ENCODE measurements at regions not wholly inside any gene's neighbourhood (a gene's known extent, or its start where the extent isn't known, plus 50 kb on each side); places are given as distances from the start of the nearest gene placed in this dataset.

GRCh38 chr10:62648921-62649320 is 155.6 kb upstream of the ADO start:
- Mint-ChIP-seq H3K27me3 (no peaks in the 10 kb centered on the region), H3K4me3 (no peak overlapping the region), H3K4me1 (peaks cover 7% of the 10 kb centered on the region), H3K9me3 (no peaks in the 10 kb centered on the region), H3K27ac (ENCODE audit: low read depth) (no peak overlapping the region), H3K36me3 (ENCODE audit: insufficient read depth) (peaks cover 2% of the 10 kb centered on the region)
- no peak for ATAC-seq (replicated peaks; ENCODE audit: extremely low read depth, poor library complexity, severe bottlenecking)
- DNase-seq (ENCODE audit: low spot score in 2 of 2): no peak

DNA sequence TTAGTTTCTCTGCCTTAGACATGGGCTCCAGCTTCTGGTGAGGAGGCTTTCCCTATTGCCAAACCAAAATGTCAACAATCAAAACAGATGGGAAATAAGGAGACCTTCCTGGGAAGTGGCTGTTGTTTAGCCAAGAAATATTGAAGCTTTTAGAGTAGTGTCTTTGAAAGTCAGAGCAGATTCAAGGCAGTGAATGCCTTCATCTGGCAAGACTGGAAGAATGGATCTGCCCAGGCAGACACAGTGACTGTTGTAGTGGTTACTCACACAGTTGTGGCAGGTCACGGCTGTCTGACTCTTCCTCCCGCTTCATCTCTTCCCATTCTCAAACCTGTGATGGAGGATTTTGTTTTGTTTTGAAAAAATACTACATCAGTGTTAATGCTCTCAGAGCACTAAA is 154.1 kb upstream of the ADO start:
- Mint-ChIP-seq H3K4me3 (no peak overlapping the region), H3K27ac (ENCODE audit: low read depth) (no peak overlapping the region), H3K36me3 (ENCODE audit: insufficient read depth) (peaks cover 2% of the 10 kb centered on the region), H3K4me1 (peaks cover 7% of the 10 kb centered on the region), H3K9me3 (no peaks in the 10 kb centered on the region), H3K27me3 (no peaks in the 10 kb centered on the region)
- ATAC-seq (replicated peaks; ENCODE audit: extremely low read depth, poor library complexity, severe bottlenecking) (no peak), DNase-seq (ENCODE audit: low spot score in 2 of 2) (no peak)

DNA sequence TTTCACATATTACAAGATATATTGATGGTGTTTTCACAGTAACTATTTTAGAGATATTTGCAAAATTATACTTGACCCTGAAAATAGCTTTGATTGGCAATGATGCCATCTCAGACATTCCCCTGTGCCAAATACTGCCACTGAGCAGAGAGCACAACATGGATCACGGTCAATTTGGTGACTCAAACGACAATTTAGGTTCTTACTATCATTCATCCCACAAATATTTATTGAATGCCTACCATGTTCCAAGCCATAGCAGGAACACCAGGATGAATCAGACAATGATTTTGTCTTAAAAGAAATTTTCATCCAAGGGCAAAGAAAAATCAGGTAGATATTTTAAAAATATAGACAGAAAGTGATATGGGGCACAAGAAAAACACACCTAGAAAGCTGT is 153.2 kb upstream of the ADO start:
- Mint-ChIP-seq H3K4me1 (peaks cover 7% of the 10 kb centered on the region), H3K36me3 (ENCODE audit: insufficient read depth) (peaks cover 2% of the 10 kb centered on the region), H3K27me3 (no peaks in the 10 kb centered on the region), H3K27ac (ENCODE audit: low read depth) (no peak overlapping the region), H3K4me3 (no peak overlapping the region), H3K9me3 (no peaks in the 10 kb centered on the region)
- ATAC-seq (replicated peaks; ENCODE audit: extremely low read depth, poor library complexity, severe bottlenecking): no peak
- no peak for DNase-seq (ENCODE audit: low spot score in 2 of 2)

- Mint-ChIP-seq H3K4me3 (no peak overlapping the region), H3K4me1 (peaks cover 7% of the 10 kb centered on the region), H3K36me3 (ENCODE audit: insufficient read depth) (peaks cover 2% of the 10 kb centered on the region), H3K27ac (ENCODE audit: low read depth) (no peak overlapping the region), H3K27me3 (no peaks in the 10 kb centered on the region), H3K9me3 (no peaks in the 10 kb centered on the region)
- DNase-seq (ENCODE audit: low spot score in 2 of 2) (no peak), ATAC-seq (replicated peaks; ENCODE audit: extremely low read depth, poor library complexity, severe bottlenecking) (no peak)
These were observed 152.4 kb upstream of the ADO start for GRCh38 chr10:62652114-62652513.

DNA sequence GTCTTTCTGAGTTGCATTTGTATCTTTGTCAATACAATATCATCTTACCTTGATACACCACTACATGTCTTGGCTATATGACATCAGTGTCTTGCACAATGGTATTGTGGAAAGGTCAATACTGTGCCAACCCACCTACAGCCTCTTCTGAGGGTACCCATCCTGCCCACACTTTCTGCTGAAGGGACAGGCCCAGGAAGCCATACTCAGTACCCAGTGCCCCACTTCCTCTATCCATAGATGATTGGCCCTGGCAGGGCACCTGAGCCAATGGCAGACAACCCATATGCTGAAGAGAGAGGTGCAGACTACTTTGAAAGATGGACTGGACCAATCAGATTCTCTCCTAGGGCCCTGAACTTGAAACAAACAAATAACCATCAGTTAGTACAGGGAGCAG is 152.0 kb upstream of the ADO start:
- ATAC-seq (replicated peaks; ENCODE audit: extremely low read depth, poor library complexity, severe bottlenecking) (no peak), DNase-seq (ENCODE audit: low spot score in 2 of 2) (no peak)
- Mint-ChIP-seq H3K27me3 (no peaks in the 10 kb centered on the region), H3K4me3 (no peak overlapping the region), H3K27ac (ENCODE audit: low read depth) (no peak overlapping the region), H3K4me1 (peaks cover 6% of the 10 kb centered on the region), H3K9me3 (no peaks in the 10 kb centered on the region), H3K36me3 (ENCODE audit: insufficient read depth) (peaks cover 2% of the 10 kb centered on the region)

GRCh38 chr10:62653254-62653653 is 151.3 kb upstream of the ADO start:
- no peak for ATAC-seq (replicated peaks; ENCODE audit: extremely low read depth, poor library complexity, severe bottlenecking)
- Mint-ChIP-seq H3K36me3 (ENCODE audit: insufficient read depth) (no peaks in the 10 kb centered on the region), H3K27ac (ENCODE audit: low read depth) (no peak overlapping the region), H3K4me1 (no peaks in the 10 kb centered on the region), H3K4me3 (no peak overlapping the region), H3K9me3 (no peaks in the 10 kb centered on the region), H3K27me3 (no peaks in the 10 kb centered on the region)
- no peak for DNase-seq (ENCODE audit: low spot score in 2 of 2)

GRCh38 chr10:62654966-62655336 is 149.6 kb upstream of the ADO start:
- H3K4me1 Mint-ChIP-seq: peaks cover 12% of the 10 kb centered on the region
- no peaks in the 10 kb centered on the region for H3K27me3 Mint-ChIP-seq

DNA sequence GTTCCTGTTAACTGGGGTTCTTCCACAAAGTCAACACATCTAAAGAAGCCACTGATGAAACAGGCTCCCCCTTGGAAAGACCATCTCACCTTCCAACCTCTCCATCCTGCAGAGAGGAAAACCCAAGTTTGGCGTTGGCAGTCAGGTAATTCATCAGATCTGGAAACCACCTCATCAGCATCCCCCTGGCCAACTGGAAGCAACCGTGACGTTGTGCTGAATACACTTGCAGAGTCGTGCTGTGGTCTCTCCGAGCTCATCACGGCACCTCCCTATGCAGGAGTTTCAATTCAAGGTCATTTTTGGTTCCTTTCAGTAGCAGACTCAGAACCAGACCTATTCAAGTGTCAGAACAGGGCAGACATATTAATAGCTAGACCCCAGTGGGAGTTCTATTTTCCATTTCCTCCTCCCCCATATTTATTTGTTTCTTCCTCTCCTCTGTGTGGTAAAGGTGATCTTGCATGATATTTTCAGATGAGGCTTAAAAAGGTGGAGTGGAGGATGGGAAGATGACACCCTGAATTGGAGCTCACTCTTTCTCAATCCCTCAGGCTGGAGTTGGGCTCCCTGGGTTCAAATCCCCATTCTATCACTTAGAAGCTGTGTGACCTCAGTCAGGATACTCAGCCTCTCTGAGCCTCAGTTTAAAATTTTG is 149.1 kb upstream of the ADO start:
- H3K9me3 Mint-ChIP-seq: no peaks in the 10 kb centered on the region
- H3K4me1 Mint-ChIP-seq: peaks cover 15% of the 10 kb centered on the region
- no peak overlapping the region for H3K27ac Mint-ChIP-seq (ENCODE audit: low read depth)
- DNase-seq (ENCODE audit: low spot score in 2 of 2) (no peak), ATAC-seq (replicated peaks; ENCODE audit: extremely low read depth, poor library complexity, severe bottlenecking) (no peak)
- no peak overlapping the region for H3K4me3 Mint-ChIP-seq
- no peaks in the 10 kb centered on the region for H3K27me3 Mint-ChIP-seq
- H3K36me3 Mint-ChIP-seq (ENCODE audit: insufficient read depth): no peaks in the 10 kb centered on the region

More at GRCh38 chr10:62654966-62655336, 149.6 kb upstream of the ADO start:
- ATAC-seq (replicated peaks; ENCODE audit: extremely low read depth, poor library complexity, severe bottlenecking) (no peak), DNase-seq (ENCODE audit: low spot score in 2 of 2) (no peak)
- no peak overlapping the region for H3K27ac Mint-ChIP-seq (ENCODE audit: low read depth)
- no peaks in the 10 kb centered on the region for H3K36me3 Mint-ChIP-seq (ENCODE audit: insufficient read depth)
- H3K4me3 Mint-ChIP-seq: no peak overlapping the region
- no peaks in the 10 kb centered on the region for H3K9me3 Mint-ChIP-seq

DNA sequence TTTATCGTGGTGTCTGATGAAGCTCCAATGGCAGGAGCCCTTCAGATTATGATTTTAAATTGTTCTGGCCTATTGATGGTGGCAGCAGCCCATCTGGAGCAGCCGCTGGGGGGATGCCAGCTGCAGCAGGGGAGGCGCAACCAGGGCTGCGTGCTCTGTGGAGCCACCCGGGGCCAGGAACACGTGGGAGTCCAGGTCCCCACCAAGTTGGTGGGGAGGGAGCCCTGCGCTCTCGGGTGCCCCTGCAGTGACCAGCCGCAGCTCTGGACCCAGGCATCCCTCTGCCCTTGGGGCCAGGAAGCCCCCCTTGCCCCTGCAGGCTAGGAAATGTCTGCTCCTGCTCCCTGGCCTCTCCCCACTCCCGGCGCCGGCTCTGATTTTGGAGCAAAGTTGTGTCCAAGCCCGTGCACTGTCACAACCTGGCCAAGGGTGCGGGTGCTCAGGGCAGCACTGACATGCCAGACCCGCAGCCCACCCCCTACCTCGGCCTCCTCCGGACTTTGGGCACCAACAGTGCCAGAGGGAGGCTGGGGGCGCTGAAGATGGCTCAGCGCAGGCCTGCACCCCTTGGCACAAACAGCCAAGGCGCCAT is 147.2 kb upstream of the ADO start:
- no peak overlapping the region for H3K4me3 Mint-ChIP-seq
- no peaks in the 10 kb centered on the region for H3K9me3 Mint-ChIP-seq
- no peak overlapping the region for H3K27ac Mint-ChIP-seq (ENCODE audit: low read depth)
- no peaks in the 10 kb centered on the region for H3K36me3 Mint-ChIP-seq (ENCODE audit: insufficient read depth)
- ATAC-seq (replicated peaks; ENCODE audit: extremely low read depth, poor library complexity, severe bottlenecking) (no peak), DNase-seq (ENCODE audit: low spot score in 2 of 2) (no peak)
- peaks cover 15% of the 10 kb centered on the region for H3K4me1 Mint-ChIP-seq
- H3K27me3 Mint-ChIP-seq: no peaks in the 10 kb centered on the region

DNA sequence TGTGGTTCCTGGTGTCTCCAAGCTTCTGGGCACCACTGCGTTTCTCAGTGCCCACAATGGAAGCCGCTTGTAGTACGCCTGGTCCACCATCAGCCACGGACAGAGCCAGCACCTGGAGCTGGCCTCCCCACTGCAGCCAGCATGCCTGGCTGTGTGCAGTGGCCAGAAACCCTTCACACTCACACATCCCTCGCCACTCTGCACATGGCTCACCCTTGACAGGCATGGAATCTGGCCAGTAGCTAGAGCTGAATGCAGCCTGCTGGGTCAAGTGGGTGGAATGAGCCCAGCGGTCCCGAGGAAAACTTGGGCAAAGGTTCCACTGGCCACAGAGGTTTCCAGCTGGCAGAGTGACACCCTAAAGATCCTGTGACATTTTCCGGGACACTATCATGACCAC is 146.0 kb upstream of the ADO start:
- Mint-ChIP-seq H3K4me3 (no peak overlapping the region), H3K27ac (ENCODE audit: low read depth) (no peak overlapping the region), H3K9me3 (no peaks in the 10 kb centered on the region), H3K27me3 (no peaks in the 10 kb centered on the region), H3K4me1 (peaks cover 15% of the 10 kb centered on the region), H3K36me3 (ENCODE audit: insufficient read depth) (no peaks in the 10 kb centered on the region)
- no peak for DNase-seq (ENCODE audit: low spot score in 2 of 2)
- no peak for ATAC-seq (replicated peaks; ENCODE audit: extremely low read depth, poor library complexity, severe bottlenecking)

- Mint-ChIP-seq H3K9me3 (no peaks in the 10 kb centered on the region), H3K4me3 (no peak overlapping the region), H3K27ac (ENCODE audit: low read depth) (no peak overlapping the region), H3K36me3 (ENCODE audit: insufficient read depth) (no peaks in the 10 kb centered on the region), H3K27me3 (no peaks in the 10 kb centered on the region), H3K4me1 (peaks cover 15% of the 10 kb centered on the region)
- no peak for DNase-seq (ENCODE audit: low spot score in 2 of 2)
- ATAC-seq (replicated peaks; ENCODE audit: extremely low read depth, poor library complexity, severe bottlenecking): no peak
These were observed 143.4 kb upstream of the ADO start for GRCh38 chr10:62661143-62661542.

- Mint-ChIP-seq H3K27ac (ENCODE audit: low read depth) (no peak overlapping the region), H3K4me3 (no peak overlapping the region), H3K27me3 (no peaks in the 10 kb centered on the region), H3K9me3 (no peaks in the 10 kb centered on the region), H3K36me3 (ENCODE audit: insufficient read depth) (no peaks in the 10 kb centered on the region), H3K4me1 (peaks cover 15% of the 10 kb centered on the region)
- ATAC-seq (replicated peaks; ENCODE audit: extremely low read depth, poor library complexity, severe bottlenecking) (no peak), DNase-seq (ENCODE audit: low spot score in 2 of 2) (no peak)
These were observed 142.0 kb upstream of the ADO start for GRCh38 chr10:62662486-62662885.

DNA sequence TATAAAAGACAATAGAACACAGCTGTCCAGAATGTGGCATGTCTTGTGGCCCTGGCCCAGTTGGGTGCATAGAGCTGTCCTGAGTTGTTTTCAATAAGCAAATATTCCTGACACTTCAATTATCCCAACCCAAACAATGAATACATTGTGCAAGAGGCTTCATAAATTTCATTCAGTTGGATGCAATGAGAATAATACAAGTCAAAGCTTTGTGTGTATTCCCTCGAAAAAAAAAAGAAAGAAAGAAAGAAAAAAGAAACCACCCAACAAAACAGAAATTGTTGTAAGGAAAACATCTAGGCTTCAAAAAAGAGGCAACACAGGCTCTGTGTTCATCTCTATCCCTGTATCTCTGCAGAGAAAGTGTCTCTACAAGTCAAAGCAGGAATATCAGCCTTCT is 138.7 kb upstream of the ADO start:
- H3K9me3 Mint-ChIP-seq: no peaks in the 10 kb centered on the region
- H3K27ac Mint-ChIP-seq (ENCODE audit: low read depth): no peak overlapping the region
- ATAC-seq (replicated peaks; ENCODE audit: extremely low read depth, poor library complexity, severe bottlenecking) (no peak), DNase-seq (ENCODE audit: low spot score in 2 of 2) (no peak)
- H3K4me1 Mint-ChIP-seq: peaks cover 32% of the 10 kb centered on the region
- H3K36me3 Mint-ChIP-seq (ENCODE audit: insufficient read depth): no peaks in the 10 kb centered on the region
- H3K27me3 Mint-ChIP-seq: no peaks in the 10 kb centered on the region
- no peak overlapping the region for H3K4me3 Mint-ChIP-seq
